ENCODE measurements at regions not wholly inside any gene's neighbourhood (a gene's known extent, or its start where the extent isn't known, plus 50 kb on each side); places are given as distances from the start of the nearest gene placed in this dataset.

GRCh38 chr10:70984986-70985722 lies 96.8 kb upstream of the PCBD1 start:
- TF ChIP-seq, protein P1, sequence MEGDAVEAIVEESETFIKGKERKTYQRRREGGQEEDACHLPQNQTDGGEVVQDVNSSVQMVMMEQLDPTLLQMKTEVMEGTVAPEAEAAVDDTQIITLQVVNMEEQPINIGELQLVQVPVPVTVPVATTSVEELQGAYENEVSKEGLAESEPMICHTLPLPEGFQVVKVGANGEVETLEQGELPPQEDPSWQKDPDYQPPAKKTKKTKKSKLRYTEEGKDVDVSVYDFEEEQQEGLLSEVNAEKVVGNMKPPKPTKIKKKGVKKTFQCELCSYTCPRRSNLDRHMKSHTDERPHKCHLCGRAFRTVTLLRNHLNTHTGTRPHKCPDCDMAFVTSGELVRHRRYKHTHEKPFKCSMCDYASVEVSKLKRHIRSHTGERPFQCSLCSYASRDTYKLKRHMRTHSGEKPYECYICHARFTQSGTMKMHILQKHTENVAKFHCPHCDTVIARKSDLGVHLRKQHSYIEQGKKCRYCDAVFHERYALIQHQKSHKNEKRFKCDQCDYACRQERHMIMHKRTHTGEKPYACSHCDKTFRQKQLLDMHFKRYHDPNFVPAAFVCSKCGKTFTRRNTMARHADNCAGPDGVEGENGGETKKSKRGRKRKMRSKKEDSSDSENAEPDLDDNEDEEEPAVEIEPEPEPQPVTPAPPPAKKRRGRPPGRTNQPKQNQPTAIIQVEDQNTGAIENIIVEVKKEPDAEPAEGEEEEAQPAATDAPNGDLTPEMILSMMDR (IDR thresholded peaks at IDR 0.05) = no peak
- no peak for TF ChIP-seq EZH2 (IDR thresholded peaks at IDR 0.05; ENCODE audit: borderline replicate concordance, insufficient read depth, low read depth, low read length, poor library complexity, severe bottlenecking)
